ENCODE measurements at regions not wholly inside any gene's neighbourhood (a gene's known extent, or its start where the extent isn't known, plus 50 kb on each side); places are given as distances from the start of the nearest gene placed in this dataset.

DNA sequence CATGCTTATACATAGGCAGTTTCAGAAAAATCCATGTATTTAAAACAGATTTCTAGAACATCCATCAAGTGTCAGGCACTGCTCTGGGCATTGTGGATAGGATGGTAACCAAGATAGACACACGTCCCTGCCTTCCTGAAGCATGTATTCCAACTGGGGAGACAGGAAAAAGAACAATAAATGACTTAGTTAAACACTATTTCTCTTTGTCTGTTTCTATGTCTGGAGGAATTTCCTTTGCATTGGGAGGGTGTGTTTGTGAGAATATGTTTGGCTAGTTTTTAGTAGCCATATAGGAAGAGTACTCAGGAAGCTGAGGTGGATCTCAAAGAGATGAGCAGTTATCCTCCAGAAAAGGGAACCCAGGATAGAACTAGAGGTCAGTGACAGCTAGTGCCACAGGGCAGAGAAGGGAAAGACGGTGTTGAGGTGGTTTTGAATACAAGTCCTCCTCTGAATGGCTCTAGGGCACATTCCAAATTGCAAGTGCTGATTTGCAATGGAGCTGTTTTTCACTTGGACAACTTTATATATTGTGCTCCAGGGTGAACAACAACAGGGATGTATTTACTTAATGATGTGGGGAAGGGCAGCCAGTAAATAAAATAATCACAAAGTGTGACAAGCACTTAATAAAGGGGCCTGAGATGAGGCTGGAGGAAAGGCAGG, 144.7 kb upstream of the SHB start:
- no peak for TF ChIP-seq EZH2 (IDR thresholded peaks at IDR 0.05; ENCODE audit: insufficient read depth, poor library complexity, severe bottlenecking)
- TF ChIP-seq EZH2phosphoT487 (IDR thresholded peaks at IDR 0.05; ENCODE audit: insufficient read depth, low read depth) = no peak
